Ishikawa (cell line): ENCODE measurements at regions not wholly inside any gene's neighbourhood (a gene's known extent, or its start where the extent isn't known, plus 50 kb on each side); places are given as distances from the start of the nearest gene placed in this dataset.

Experiments
- CREB1 ChIP-seq: IDR thresholded peaks from 2 replicates; pipeline ENCODE4 v1.6.1; 2012; ENCODE audit warnings: low read depth
- EGR1 ChIP-seq: IDR thresholded peaks from 2 replicates; pipeline ENCODE4 v1.6.1; 2012
- RAD21 ChIP-seq: IDR thresholded peaks from 2 replicates; pipeline ENCODE4 v1.6.1; 2012; ENCODE audit warnings: low read depth

DNA sequence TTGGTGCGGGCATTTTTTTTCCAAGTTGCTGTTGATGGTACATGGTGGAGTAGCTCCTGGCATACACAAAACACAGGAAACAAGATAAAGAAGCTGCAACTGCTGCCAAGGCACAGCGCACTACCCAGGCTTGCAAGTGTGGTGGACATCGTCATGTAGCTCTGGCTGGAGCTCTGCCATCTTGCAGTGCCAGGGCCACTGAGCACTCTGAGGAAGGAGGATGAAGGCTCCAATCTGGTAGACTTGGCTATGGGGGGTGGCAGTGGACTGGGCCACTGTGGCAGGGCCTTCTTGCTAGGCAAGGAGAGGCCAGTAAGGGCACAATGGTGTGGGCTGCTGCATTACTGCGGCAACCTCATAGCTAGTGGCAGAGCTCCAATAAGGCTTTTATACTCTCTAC lies 263.5 kb downstream of the CENPW start:
- no peak for TF ChIP-seq EGR1
- no peak for TF ChIP-seq CREB1
- no peak for TF ChIP-seq RAD21
